ENCODE measurements at regions not wholly inside any gene's neighbourhood (a gene's known extent, or its start where the extent isn't known, plus 50 kb on each side); places are given as distances from the start of the nearest gene placed in this dataset.

GRCh38 chr3:139252719-139253118 lies 91.1 kb upstream of the MRPS22 start:
- TF ChIP-seq CTCF (conservative IDR thresholded peaks at IDR 0.05 in 1 of 2, IDR thresholded peaks at IDR 0.05 in 1 of 2; ENCODE audit: low read depth in 1 of 2, low read length in 2 of 2): no peak
- no peak for TF ChIP-seq EZH2 (IDR thresholded peaks at IDR 0.05; ENCODE audit: low read length, missing control alignments)

Data from fibroblast of lung (primary cell).